NCI-H1105 (cell line): ENCODE measurements at regions not wholly inside any gene's neighbourhood (a gene's known extent, or its start where the extent isn't known, plus 50 kb on each side); places are given as distances from the start of the nearest gene placed in this dataset.

Source experiments
- DNase-seq: peaks from one replicate; lab custom pipeline; 2025; lab: John Stamatoyannopoulos, UW

- no peak for DNase-seq
Observed at GRCh38 chr6:151701911-151702562, 105.4 kb upstream of the ESR1 start.

GRCh38 chr6:151702851-151703658, 104.4 kb upstream of the ESR1 start:
- DNase-seq = no peak

GRCh38 chr6:151704383-151704782, 103.1 kb upstream of the ESR1 start:
- no peak for DNase-seq

- DNase-seq = no peak
Observed at GRCh38 chr6:151705993-151706733, 101.3 kb upstream of the ESR1 start.

GRCh38 chr6:151709329-151709728, 98.2 kb upstream of the ESR1 start:
- no peak for DNase-seq

- no peak for DNase-seq
Observed at GRCh38 chr6:151716526-151716932, 91.0 kb upstream of the ESR1 start.

GRCh38 chr6:151719070-151719469, 88.4 kb upstream of the ESR1 start:
- DNase-seq = no peak

GRCh38 chr6:151721146-151721545, 86.3 kb upstream of the ESR1 start:
- DNase-seq = no peak

- no peak for DNase-seq
Observed at GRCh38 chr6:151721671-151722070, 85.8 kb upstream of the ESR1 start.

- DNase-seq = no peak
Observed at GRCh38 chr6:151722342-151722741, 85.1 kb upstream of the ESR1 start.

GRCh38 chr6:151723152-151723551, 84.3 kb upstream of the ESR1 start:
- no peak for DNase-seq

GRCh38 chr6:151729829-151730495, 77.5 kb upstream of the ESR1 start:
- no peak for DNase-seq

GRCh38 chr6:151730496-151730870, 77.0 kb upstream of the ESR1 start:
- no peak for DNase-seq

GRCh38 chr6:151731313-151731712, 76.2 kb upstream of the ESR1 start:
- DNase-seq = no peak

GRCh38 chr6:151733680-151734320, 73.7 kb upstream of the ESR1 start:
- no peak for DNase-seq

GRCh38 chr6:151738267-151738666, 69.2 kb upstream of the ESR1 start:
- DNase-seq = no peak

GRCh38 chr6:151738960-151739359, 68.5 kb upstream of the ESR1 start:
- DNase-seq = no peak

- DNase-seq = no peak
Observed at GRCh38 chr6:151740820-151741219, 66.7 kb upstream of the ESR1 start.

- no peak for DNase-seq
Observed at GRCh38 chr6:151747896-151748295, 59.6 kb upstream of the ESR1 start.

- no peak for DNase-seq
Observed at GRCh38 chr6:151749341-151749740, 58.1 kb upstream of the ESR1 start.

- no peak for DNase-seq
Observed at GRCh38 chr6:151753581-151753980, 53.9 kb upstream of the ESR1 start.

- DNase-seq = no peak
Observed at GRCh38 chr6:151757506-151757955, 50.0 kb upstream of the ESR1 start.
